Natural killer cell (primary cell): ENCODE measurements at regions not wholly inside any gene's neighbourhood (a gene's known extent, or its start where the extent isn't known, plus 50 kb on each side); places are given as distances from the start of the nearest gene placed in this dataset.

Experiments
- ATAC-seq, 3 donors: fragments of 150-1000 bp in 2 of 3; fragments of 200-7000 bp in 1 of 3; cut with Tn5 transposase; 1 replicate in 1 of 3; 2 replicates in 2 of 3; pipeline ENCODE4 v1.10.0; 2021; ENCODE audit warnings: mild to moderate bottlenecking in 2 of 3, moderate library complexity in 2 of 3
- DNase-seq, 2 donors: peaks; one replicate each; pipeline versions ENCODE4 v3.0.0 to v3.0.0-alpha.2; 2013 to 2021; ENCODE audit warnings: mixed read lengths in 1 of 2
- H3K27ac ChIP-seq: one replicate; pipeline ENCODE4 v1.5.1; 2013; ENCODE audit warnings: mild to moderate bottlenecking, low read length
- H3K27me3 ChIP-seq: one replicate; pipeline ENCODE4 v1.6.1; 2013; ENCODE audit warnings: low read length; ENCODE audit not compliant: control insufficient read depth, insufficient read depth
- H3K36me3 ChIP-seq: one replicate; pipeline ENCODE4 v1.6.1; 2013; ENCODE audit warnings: low read length; ENCODE audit not compliant: control insufficient read depth, insufficient read depth
- H3K4me1 ChIP-seq: one replicate; pipeline ENCODE4 v1.6.1; 2013; ENCODE audit warnings: low read length; ENCODE audit not compliant: control insufficient read depth, insufficient read depth
- H3K4me3 ChIP-seq: one replicate; pipeline ENCODE4 v1.5.1; 2013; ENCODE audit warnings: low read length
- H3K9me3 ChIP-seq: one replicate; pipeline ENCODE4 v1.6.1; 2013; ENCODE audit warnings: low read length; ENCODE audit not compliant: control insufficient read depth, insufficient read depth
- H3K27ac Mint-ChIP-seq, 2 donors: one replicate each; pipeline ENCODE4 v1.8.0; 2022; ENCODE audit warnings: mild to moderate bottlenecking in 2 of 2, mixed read lengths in 2 of 2, moderate library complexity in 1 of 2
- H3K27me3 Mint-ChIP-seq, 2 donors: one replicate each; pipeline ENCODE4 v1.8.0; 2022; ENCODE audit warnings: low read depth in 2 of 2, mixed read lengths in 2 of 2
- H3K36me3 Mint-ChIP-seq: one replicate; pipeline ENCODE4 v1.8.0; 2022; ENCODE audit warnings: mixed read lengths
- H3K4me1 Mint-ChIP-seq, 2 donors: one replicate each; pipeline ENCODE4 v1.8.0; 2022; ENCODE audit warnings: mixed read lengths in 2 of 2
- H3K4me3 Mint-ChIP-seq: one replicate; pipeline ENCODE4 v1.8.0; 2022; ENCODE audit warnings: mild to moderate bottlenecking, moderate library complexity, mixed read lengths
- H3K9me3 Mint-ChIP-seq, 2 donors: one replicate each; pipeline ENCODE4 v1.8.0; 2022; ENCODE audit warnings: mixed read lengths in 2 of 2
- WGBS: methylation state at CpG from one replicate; pipeline ENCODE4 v1.1.7; 2013; ENCODE audit warnings: missing lambda C conversion rate; ENCODE audit not compliant: insufficient coverage; 5-methylcytosine and 5-hydroxymethylcytosine counted together
- intact Hi-C: fragments of 100-400 bp; cut with micrococcal nuclease; formaldehyde crosslinking; loops from one replicate; pipeline ENCODE4 v1.14.2; 2022
- TF ChIP-seq, protein P1 (sequence below): fragments of 200-600 bp; IDR thresholded peaks from one replicate; pipeline ENCODE4 v1.8.0; 2022; ENCODE audit warnings: antibody characterized with exemption

DNA sequence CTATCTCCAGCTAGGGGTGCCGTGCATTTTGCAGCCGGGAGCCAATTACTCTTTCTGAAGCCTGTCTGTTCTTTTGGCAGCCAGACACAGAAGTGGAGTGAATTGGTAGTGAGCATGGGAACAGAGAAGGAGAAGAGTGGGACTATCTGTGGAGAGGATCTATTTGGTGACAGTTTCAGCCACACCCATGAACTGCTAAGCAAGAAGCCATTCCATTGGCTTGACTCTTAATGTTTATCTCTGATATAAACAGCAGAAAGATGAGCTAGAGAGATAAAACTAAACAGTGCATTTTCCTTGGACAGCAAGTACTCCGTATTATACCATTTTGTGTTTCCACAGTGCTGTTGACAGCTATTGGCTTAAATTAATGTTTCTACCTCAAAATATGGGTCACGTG lies 259.6 kb upstream of the THUMPD2 start:
- WGBS, result 90% methylated on average over 3 of the region's 4 CpGs
- H3K9me3 ChIP-seq, result no peaks in the 10 kb centered on the region
- Mint-ChIP-seq H3K4me1 (no peaks in the 10 kb centered on the region), H3K4me3 (no peak overlapping the region), H3K36me3 (no peaks in the 10 kb centered on the region), H3K27ac (no peak overlapping the region), H3K27me3 (no peaks in the 10 kb centered on the region), H3K9me3 (no peaks in the 10 kb centered on the region)
- intact Hi-C loops, result no loop called here
- H3K36me3 ChIP-seq, result no peaks in the 10 kb centered on the region
- no peak overlapping the region for H3K4me3 ChIP-seq
- TF ChIP-seq, protein P1, sequence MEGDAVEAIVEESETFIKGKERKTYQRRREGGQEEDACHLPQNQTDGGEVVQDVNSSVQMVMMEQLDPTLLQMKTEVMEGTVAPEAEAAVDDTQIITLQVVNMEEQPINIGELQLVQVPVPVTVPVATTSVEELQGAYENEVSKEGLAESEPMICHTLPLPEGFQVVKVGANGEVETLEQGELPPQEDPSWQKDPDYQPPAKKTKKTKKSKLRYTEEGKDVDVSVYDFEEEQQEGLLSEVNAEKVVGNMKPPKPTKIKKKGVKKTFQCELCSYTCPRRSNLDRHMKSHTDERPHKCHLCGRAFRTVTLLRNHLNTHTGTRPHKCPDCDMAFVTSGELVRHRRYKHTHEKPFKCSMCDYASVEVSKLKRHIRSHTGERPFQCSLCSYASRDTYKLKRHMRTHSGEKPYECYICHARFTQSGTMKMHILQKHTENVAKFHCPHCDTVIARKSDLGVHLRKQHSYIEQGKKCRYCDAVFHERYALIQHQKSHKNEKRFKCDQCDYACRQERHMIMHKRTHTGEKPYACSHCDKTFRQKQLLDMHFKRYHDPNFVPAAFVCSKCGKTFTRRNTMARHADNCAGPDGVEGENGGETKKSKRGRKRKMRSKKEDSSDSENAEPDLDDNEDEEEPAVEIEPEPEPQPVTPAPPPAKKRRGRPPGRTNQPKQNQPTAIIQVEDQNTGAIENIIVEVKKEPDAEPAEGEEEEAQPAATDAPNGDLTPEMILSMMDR, result no peak
- ATAC-seq (no peak), DNase-seq (no peak)
- no peaks in the 10 kb centered on the region for H3K4me1 ChIP-seq
- no peak overlapping the region for H3K27ac ChIP-seq
- no peaks in the 10 kb centered on the region for H3K27me3 ChIP-seq

DNA sequence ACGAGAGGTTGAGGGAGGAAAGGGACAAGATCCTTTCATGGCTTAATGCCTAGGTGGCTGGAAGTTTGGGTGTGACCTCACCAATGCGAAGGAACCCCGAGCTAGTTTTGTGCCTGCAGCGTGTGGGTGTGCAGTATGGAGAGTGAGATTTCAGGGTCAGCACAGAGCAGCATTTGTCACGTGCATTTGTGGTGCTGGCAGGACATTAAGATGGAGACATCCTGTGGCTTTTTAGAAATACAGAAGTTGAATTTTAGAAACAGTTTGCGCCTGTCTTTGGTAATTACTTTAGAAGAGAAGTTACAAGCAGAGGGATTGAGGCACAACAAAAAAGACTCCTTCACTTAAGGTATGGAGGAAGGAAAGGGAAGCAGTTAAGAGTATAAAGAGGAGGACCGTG lies 258.2 kb upstream of the THUMPD2 start:
- DNase-seq, result no peak
- H3K4me1 Mint-ChIP-seq, result no peaks in the 10 kb centered on the region
- no peak overlapping the region for H3K4me3 Mint-ChIP-seq
- no peaks in the 10 kb centered on the region for H3K9me3 Mint-ChIP-seq
- no peaks in the 10 kb centered on the region for H3K9me3 ChIP-seq
- no peaks in the 10 kb centered on the region for H3K36me3 ChIP-seq
- no peaks in the 10 kb centered on the region for H3K27me3 ChIP-seq
- no peak overlapping the region for H3K4me3 ChIP-seq
- H3K27ac ChIP-seq, result no peak overlapping the region
- no peaks in the 10 kb centered on the region for H3K4me1 ChIP-seq
- 19% methylated on average over 7 of the region's 7 CpGs for WGBS
- TF ChIP-seq, protein P1, result no peak
- H3K36me3 Mint-ChIP-seq, result no peaks in the 10 kb centered on the region
- H3K27me3 Mint-ChIP-seq, result no peaks in the 10 kb centered on the region
- ATAC-seq, result no peak
- intact Hi-C loops, result no loop called here
- H3K27ac Mint-ChIP-seq, result no peak overlapping the region

DNA sequence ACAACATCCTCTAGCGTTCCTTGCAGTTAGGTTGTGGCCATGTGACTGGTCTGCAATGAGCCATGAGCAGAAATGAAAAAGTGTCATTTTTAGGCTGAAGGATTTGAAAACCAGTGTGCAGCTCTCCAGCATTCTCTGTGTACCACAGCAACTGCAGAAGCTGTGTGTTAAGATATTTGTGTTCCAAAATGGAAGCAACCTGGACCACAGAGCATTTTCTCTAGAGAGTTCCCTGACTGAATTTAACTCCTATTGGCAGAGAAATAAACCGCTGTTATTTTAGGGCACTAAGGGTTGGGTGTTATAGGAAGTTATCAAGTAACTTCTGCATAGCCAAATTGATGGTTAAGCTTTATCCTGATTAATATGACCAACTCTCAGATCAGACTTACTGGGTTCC lies 257.2 kb upstream of the THUMPD2 start:
- intact Hi-C loops, result no loop called here
- 51% methylated on average over 2 of the region's 2 CpGs for WGBS
- Mint-ChIP-seq H3K27ac (no peak overlapping the region), H3K4me1 (no peaks in the 10 kb centered on the region), H3K9me3 (peaks cover 2 to 3% of the 10 kb centered on the region in 2 donors), H3K36me3 (no peaks in the 10 kb centered on the region), H3K4me3 (no peak overlapping the region), H3K27me3 (no peaks in the 10 kb centered on the region)
- H3K27me3 ChIP-seq, result no peaks in the 10 kb centered on the region
- no peaks in the 10 kb centered on the region for H3K9me3 ChIP-seq
- H3K4me1 ChIP-seq, result no peaks in the 10 kb centered on the region
- H3K27ac ChIP-seq, result no peak overlapping the region
- H3K4me3 ChIP-seq, result no peak overlapping the region
- DNase-seq (no peak), ATAC-seq (no peak)
- TF ChIP-seq, protein P1, result no peak
- no peaks in the 10 kb centered on the region for H3K36me3 ChIP-seq

DNA sequence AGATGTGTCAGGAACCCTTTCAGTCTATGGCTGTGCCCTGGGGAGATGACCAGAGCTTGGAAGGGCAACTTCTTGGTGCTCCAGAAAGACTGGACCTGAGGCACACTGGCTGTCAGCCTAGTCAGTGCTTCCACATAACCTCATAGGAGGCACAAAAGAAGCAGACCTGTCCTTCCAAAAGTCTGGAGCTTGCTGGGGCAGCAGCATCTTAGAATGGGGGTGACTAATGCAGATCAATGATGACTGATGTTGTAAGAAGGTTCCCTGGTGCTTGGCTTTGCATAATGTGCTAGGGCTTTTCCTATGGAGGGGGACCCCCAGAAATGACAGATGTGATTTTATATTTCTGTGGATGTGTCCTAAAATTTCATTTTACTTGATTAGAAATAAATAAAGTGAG lies 255.7 kb upstream of the THUMPD2 start:
- H3K4me3 ChIP-seq, result no peak overlapping the region
- Mint-ChIP-seq H3K4me1 (no peaks in the 10 kb centered on the region), H3K9me3 (peaks cover 3 to 6% of the 10 kb centered on the region in 2 donors), H3K27me3 (no peaks in the 10 kb centered on the region), H3K36me3 (no peaks in the 10 kb centered on the region), H3K27ac (no peak overlapping the region), H3K4me3 (no peak overlapping the region)
- DNase-seq (no peak), ATAC-seq (no peak)
- no peaks in the 10 kb centered on the region for H3K36me3 ChIP-seq
- TF ChIP-seq, protein P1, result no peak
- no peaks in the 10 kb centered on the region for H3K9me3 ChIP-seq
- H3K27ac ChIP-seq, result no peak overlapping the region
- H3K27me3 ChIP-seq, result no peaks in the 10 kb centered on the region
- H3K4me1 ChIP-seq, result no peaks in the 10 kb centered on the region
- intact Hi-C loops, result no loop called here
